ENCODE measurements at regions not wholly inside any gene's neighbourhood (a gene's known extent, or its start where the extent isn't known, plus 50 kb on each side); places are given as distances from the start of the nearest gene placed in this dataset.

- no peak overlapping the region for H3K4me3 Mint-ChIP-seq (ENCODE audit: unreplicated experiment)
- peaks cover 4% of the 10 kb centered on the region for H3K27me3 Mint-ChIP-seq (ENCODE audit: unreplicated experiment)
- no peaks in the 10 kb centered on the region for H3K36me3 Mint-ChIP-seq (ENCODE audit: unreplicated experiment)
- DNase-seq = no peak
- H3K4me1 Mint-ChIP-seq (ENCODE audit: low read depth, unreplicated experiment) = no peaks in the 10 kb centered on the region
- no peaks in the 10 kb centered on the region for H3K9me3 Mint-ChIP-seq (ENCODE audit: unreplicated experiment)
- no peak for TF ChIP-seq CTCF (IDR thresholded peaks at IDR 0.05; ENCODE audit: partially characterized antibody, unreplicated experiment)
- no peak overlapping the region for H3K27ac Mint-ChIP-seq (ENCODE audit: unreplicated experiment)
Measured at GRCh38 chr13:109880371-109881346, 94.3 kb upstream of the IRS2 start.

- peaks cover 4% of the 10 kb centered on the region for H3K27me3 Mint-ChIP-seq (ENCODE audit: unreplicated experiment)
- no peak for DNase-seq
- TF ChIP-seq CTCF (IDR thresholded peaks at IDR 0.05; ENCODE audit: partially characterized antibody, unreplicated experiment) = no peak
- H3K9me3 Mint-ChIP-seq (ENCODE audit: unreplicated experiment) = no peaks in the 10 kb centered on the region
- H3K4me1 Mint-ChIP-seq (ENCODE audit: low read depth, unreplicated experiment) = no peaks in the 10 kb centered on the region
- H3K4me3 Mint-ChIP-seq (ENCODE audit: unreplicated experiment) = no peak overlapping the region
- H3K27ac Mint-ChIP-seq (ENCODE audit: unreplicated experiment) = no peak overlapping the region
- no peaks in the 10 kb centered on the region for H3K36me3 Mint-ChIP-seq (ENCODE audit: unreplicated experiment)
Measured at GRCh38 chr13:109879338-109879737, 93.0 kb upstream of the IRS2 start.

- Mint-ChIP-seq H3K4me3 (ENCODE audit: unreplicated experiment) (no peak overlapping the region), H3K9me3 (ENCODE audit: unreplicated experiment) (no peaks in the 10 kb centered on the region), H3K36me3 (ENCODE audit: unreplicated experiment) (no peaks in the 10 kb centered on the region), H3K27ac (ENCODE audit: unreplicated experiment) (no peak overlapping the region), H3K27me3 (ENCODE audit: unreplicated experiment) (peaks cover 4% of the 10 kb centered on the region), H3K4me1 (ENCODE audit: low read depth, unreplicated experiment) (no peaks in the 10 kb centered on the region)
- TF ChIP-seq CTCF (IDR thresholded peaks at IDR 0.05; ENCODE audit: partially characterized antibody, unreplicated experiment) = no peak
- no peak for DNase-seq
Measured at GRCh38 chr13:109877809-109878208, 91.4 kb upstream of the IRS2 start.

GRCh38 chr13:109875746-109876145 is 89.4 kb upstream of the IRS2 start:
- no peaks in the 10 kb centered on the region for H3K9me3 Mint-ChIP-seq (ENCODE audit: unreplicated experiment)
- no peaks in the 10 kb centered on the region for H3K4me1 Mint-ChIP-seq (ENCODE audit: low read depth, unreplicated experiment)
- no peak overlapping the region for H3K4me3 Mint-ChIP-seq (ENCODE audit: unreplicated experiment)
- no peak for TF ChIP-seq CTCF (IDR thresholded peaks at IDR 0.05; ENCODE audit: partially characterized antibody, unreplicated experiment)
- peaks cover 2% of the 10 kb centered on the region for H3K27me3 Mint-ChIP-seq (ENCODE audit: unreplicated experiment)
- DNase-seq = no peak
- H3K36me3 Mint-ChIP-seq (ENCODE audit: unreplicated experiment) = no peaks in the 10 kb centered on the region
- H3K27ac Mint-ChIP-seq (ENCODE audit: unreplicated experiment) = no peak overlapping the region

All from glutamatergic neuron (in vitro differentiated cells).